ENCODE measurements at regions not wholly inside any gene's neighbourhood (a gene's known extent, or its start where the extent isn't known, plus 50 kb on each side); places are given as distances from the start of the nearest gene placed in this dataset.

DNA sequence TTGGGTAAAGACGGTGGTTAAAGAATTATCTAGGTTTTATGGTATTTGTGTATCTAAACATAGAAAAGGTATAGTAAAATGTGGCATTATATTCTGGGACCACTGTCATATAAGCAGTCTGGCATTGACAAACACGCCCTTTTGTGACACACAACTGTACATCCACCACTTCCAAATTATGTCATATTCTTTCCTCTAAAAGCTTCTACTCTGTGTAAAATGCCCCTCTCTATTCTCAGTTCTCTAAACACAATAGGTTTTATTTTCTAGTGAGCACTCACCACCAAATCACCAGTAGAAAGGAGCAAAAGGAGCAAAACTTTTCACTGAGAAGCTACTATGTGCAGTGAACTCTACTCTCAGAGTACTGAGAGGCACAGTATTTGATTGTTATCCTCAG lies 88.1 kb upstream of the PIEZO2 start:
- H3K4me3 ChIP-seq (ENCODE audit: low read depth, low read length): no peak overlapping the region
- TF ChIP-seq, protein P1, sequence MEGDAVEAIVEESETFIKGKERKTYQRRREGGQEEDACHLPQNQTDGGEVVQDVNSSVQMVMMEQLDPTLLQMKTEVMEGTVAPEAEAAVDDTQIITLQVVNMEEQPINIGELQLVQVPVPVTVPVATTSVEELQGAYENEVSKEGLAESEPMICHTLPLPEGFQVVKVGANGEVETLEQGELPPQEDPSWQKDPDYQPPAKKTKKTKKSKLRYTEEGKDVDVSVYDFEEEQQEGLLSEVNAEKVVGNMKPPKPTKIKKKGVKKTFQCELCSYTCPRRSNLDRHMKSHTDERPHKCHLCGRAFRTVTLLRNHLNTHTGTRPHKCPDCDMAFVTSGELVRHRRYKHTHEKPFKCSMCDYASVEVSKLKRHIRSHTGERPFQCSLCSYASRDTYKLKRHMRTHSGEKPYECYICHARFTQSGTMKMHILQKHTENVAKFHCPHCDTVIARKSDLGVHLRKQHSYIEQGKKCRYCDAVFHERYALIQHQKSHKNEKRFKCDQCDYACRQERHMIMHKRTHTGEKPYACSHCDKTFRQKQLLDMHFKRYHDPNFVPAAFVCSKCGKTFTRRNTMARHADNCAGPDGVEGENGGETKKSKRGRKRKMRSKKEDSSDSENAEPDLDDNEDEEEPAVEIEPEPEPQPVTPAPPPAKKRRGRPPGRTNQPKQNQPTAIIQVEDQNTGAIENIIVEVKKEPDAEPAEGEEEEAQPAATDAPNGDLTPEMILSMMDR (IDR thresholded peaks at IDR 0.05; ENCODE audit: insufficient read depth, low read length, missing control alignments): no peak
- DNase-seq (ENCODE audit: low read depth, low spot score): no peak
- POLR2A ChIA-PET: no interaction called here
- CTCF ChIA-PET: no interaction called here

DNA sequence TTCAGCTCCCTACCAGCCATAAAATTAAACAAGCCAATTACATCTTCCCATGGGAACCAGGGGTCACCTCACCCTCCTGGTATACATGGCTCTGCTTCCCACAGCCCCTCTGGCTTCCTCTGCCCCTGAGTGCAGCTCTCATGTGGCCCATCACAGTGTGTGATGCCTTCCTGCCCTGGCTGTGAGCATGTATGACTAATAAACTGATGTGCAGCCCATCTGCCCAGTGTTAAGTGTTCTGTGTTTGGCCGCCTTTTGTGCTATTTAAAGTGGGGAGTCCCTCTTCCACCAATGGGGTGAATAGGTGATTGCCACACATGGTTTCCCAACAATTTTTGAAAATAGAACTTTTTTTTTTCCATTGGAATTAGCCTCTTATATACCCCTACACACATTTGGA lies 87.7 kb upstream of the PIEZO2 start:
- CTCF ChIA-PET: no interaction called here
- POLR2A ChIA-PET: no interaction called here

DNA sequence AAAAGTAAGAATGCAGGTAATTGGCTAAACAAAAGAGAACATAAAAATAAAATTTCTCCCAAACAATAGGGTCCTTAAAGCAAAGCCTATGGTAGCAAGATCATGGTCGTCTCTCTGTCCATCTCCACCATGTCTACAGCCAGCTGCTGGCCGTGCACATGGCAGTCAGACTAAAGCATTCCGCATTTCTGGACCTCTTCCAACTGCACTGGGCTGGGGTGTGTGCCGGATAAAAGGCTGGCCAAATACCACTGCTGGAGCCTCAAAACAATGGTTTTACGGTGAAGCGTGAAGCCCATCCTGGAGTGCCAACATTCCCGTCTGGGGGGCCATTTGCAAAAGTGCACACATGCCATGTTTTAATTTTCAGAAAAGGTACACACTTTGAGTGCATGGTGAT lies 74.8 kb upstream of the PIEZO2 start:
- TF ChIP-seq, protein P1 (IDR thresholded peaks at IDR 0.05; ENCODE audit: insufficient read depth, low read length, missing control alignments): no peak
- POLR2A ChIA-PET: no interaction called here
- no peak for DNase-seq (ENCODE audit: low read depth, low spot score)
- H3K4me3 ChIP-seq (ENCODE audit: low read depth, low read length): no peak overlapping the region
- CTCF ChIA-PET: no interaction called here

More for the DNA sequence above, 87.7 kb upstream of the PIEZO2 start:
- no peak for DNase-seq (ENCODE audit: low read depth, low spot score)
- no peak overlapping the region for H3K4me3 ChIP-seq (ENCODE audit: low read depth, low read length)
- TF ChIP-seq, protein P1 (IDR thresholded peaks at IDR 0.05; ENCODE audit: insufficient read depth, low read length, missing control alignments): no peak

DNA sequence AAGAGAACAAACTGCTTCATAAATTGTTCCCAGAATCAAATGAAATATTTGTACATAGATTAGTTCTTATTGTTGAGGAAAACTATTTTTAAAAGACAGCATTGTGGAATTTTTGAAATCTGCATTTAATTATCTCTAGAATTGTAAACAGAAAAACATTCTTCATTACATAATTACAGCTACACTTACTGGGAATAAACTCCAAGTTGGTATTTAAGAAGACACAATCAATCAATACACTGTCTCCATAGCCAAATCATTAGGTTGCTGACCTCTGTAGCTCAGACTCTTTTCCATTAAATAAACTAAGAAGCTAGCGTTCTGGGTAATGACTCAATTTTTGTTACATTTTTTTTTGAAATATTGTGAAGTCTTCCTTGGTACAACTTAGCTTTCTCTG lies 70.2 kb upstream of the PIEZO2 start:
- H3K4me3 ChIP-seq (ENCODE audit: low read depth, low read length): no peak overlapping the region
- POLR2A ChIA-PET: no interaction called here
- CTCF ChIA-PET: no interaction called here
- TF ChIP-seq, protein P1 (IDR thresholded peaks at IDR 0.05; ENCODE audit: insufficient read depth, low read length, missing control alignments): no peak
- DNase-seq (ENCODE audit: low read depth, low spot score): no peak

DNA sequence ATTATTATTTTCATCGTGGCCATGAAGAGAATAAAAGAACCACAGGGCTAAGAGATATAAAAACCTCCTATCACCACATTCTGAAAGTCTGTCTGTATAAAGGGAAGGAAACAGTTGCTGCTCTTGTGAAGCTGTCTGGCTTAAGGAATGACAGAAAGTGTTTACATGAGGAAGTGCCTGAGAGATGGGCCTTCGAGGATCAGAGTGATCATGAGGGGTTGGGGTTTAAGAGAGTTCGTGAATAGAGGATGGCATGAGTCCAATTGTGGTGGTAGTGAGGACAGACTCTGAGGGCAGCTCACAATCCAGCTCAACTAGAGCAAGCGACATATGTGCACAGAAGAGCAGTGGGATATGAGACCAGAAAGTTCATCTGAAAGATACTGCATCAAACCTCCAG lies 65.8 kb upstream of the PIEZO2 start:
- CTCF ChIA-PET: interaction anchor here (1.3 kb wide), 1 partner anchor 16 kb away, joined by 3 read pairs; no protein-coding TSS in a partner anchor
- POLR2A ChIA-PET: no interaction called here

DNA sequence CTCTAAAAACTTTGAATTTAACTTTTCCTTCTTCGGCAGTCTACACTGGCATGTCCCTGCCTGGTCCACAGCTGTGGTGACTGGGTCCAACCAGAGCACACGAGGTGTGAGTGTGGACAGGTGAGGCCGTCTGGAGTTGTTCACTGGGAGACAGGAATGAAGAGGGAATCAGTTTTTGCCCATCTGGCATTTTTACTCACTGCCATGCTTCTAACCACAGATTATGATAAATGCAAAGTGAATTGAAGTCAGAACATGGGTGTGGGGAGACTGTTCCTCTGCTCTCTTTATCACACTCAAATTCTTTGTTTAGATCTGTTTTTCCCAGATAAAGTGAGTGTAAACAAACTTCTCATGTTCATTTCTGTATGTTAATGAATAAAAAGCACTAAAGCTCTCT lies 54.7 kb upstream of the PIEZO2 start:
- DNase-seq (ENCODE audit: low read depth, low spot score): no peak
- H3K4me3 ChIP-seq (ENCODE audit: low read depth, low read length): no peak overlapping the region
- ChIA-PET POLR2A (no interaction called here), CTCF (no interaction called here)
- TF ChIP-seq, protein P1 (IDR thresholded peaks at IDR 0.05; ENCODE audit: insufficient read depth, low read length, missing control alignments): no peak

More for the DNA sequence above, 65.8 kb upstream of the PIEZO2 start:
- DNase-seq (ENCODE audit: low read depth, low spot score): no peak
- TF ChIP-seq, protein P1 (IDR thresholded peaks at IDR 0.05; ENCODE audit: insufficient read depth, low read length, missing control alignments): no peak
- no peak overlapping the region for H3K4me3 ChIP-seq (ENCODE audit: low read depth, low read length)
